Brain microvascular endothelial cell (primary cell): ENCODE measurements at regions not wholly inside any gene's neighbourhood (a gene's known extent, or its start where the extent isn't known, plus 50 kb on each side); places are given as distances from the start of the nearest gene placed in this dataset.

ENCODE experiments used
- DNase-seq: peaks from one replicate; pipeline ENCODE4 v3.0.0-alpha.2; 2020
- H3K27ac ChIP-seq: fragments of 250-450 bp; sonication (Bioruptor Pico); 2 replicates; pipeline ENCODE4 v1.5.1; 2020; ENCODE audit warnings: mild to moderate bottlenecking, moderate library complexity
- H3K27me3 ChIP-seq: fragments of 250-450 bp; sonication (Bioruptor Pico); replicated peaks from 2 replicates; pipeline ENCODE4 v1.5.1; 2020; ENCODE audit warnings: mild to moderate bottlenecking
- H3K36me3 ChIP-seq: fragments of 250-450 bp; sonication (Bioruptor Pico); replicated peaks from 2 replicates; pipeline ENCODE4 v1.5.1; 2020; ENCODE audit warnings: mild to moderate bottlenecking
- H3K4me3 ChIP-seq: 2 replicates; pipeline ENCODE4 v1.5.1; 2011; ENCODE audit warnings: low read depth, mild to moderate bottlenecking, control low read depth, low read length, moderate library complexity
- in situ Hi-C: cut with HindIII; loops from 2 replicates; pipeline ENCODE4 v1.10.0; 2017; ENCODE audit warnings: low sequenced_read_pairs, low pct_ligation_motif_present
- TF ChIP-seq, protein P1 (sequence below): IDR thresholded peaks from 2 replicates; pipeline ENCODE4 v1.5.1; 2011; ENCODE audit warnings: low read depth, mild to moderate bottlenecking, moderate library complexity, low read length, control low read depth, inconsistent platforms; ENCODE audit errors: missing control alignments

DNA sequence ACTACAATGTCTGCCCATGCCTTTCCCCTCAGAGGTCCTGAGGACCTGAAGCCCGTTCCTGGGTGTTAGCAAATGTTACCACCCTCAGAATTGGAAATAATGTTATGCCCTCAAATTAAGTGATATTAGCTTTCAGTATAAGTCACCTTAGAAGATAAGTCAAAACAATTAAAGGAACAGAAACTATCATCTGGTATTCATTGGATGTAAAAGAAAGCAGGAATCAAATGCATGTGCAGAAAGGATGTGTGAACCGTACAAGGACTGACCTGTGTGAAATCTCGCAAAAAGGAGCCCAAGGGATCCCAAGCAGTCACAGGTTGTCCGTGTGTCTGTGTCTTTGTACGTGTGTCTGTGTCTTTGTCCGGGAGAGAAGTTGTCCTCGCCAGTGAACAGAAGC is 51.6 kb upstream of the TAB2 start:
- Histone ChIP-seq H3K36me3 (no peaks in the 10 kb centered on the region), H3K27ac (no peak overlapping the region), H3K4me3 (no peak overlapping the region), H3K27me3 (no peaks in the 10 kb centered on the region)
- DNase-seq: no peak
- in situ Hi-C loops: no loop called here
- TF ChIP-seq, protein P1, sequence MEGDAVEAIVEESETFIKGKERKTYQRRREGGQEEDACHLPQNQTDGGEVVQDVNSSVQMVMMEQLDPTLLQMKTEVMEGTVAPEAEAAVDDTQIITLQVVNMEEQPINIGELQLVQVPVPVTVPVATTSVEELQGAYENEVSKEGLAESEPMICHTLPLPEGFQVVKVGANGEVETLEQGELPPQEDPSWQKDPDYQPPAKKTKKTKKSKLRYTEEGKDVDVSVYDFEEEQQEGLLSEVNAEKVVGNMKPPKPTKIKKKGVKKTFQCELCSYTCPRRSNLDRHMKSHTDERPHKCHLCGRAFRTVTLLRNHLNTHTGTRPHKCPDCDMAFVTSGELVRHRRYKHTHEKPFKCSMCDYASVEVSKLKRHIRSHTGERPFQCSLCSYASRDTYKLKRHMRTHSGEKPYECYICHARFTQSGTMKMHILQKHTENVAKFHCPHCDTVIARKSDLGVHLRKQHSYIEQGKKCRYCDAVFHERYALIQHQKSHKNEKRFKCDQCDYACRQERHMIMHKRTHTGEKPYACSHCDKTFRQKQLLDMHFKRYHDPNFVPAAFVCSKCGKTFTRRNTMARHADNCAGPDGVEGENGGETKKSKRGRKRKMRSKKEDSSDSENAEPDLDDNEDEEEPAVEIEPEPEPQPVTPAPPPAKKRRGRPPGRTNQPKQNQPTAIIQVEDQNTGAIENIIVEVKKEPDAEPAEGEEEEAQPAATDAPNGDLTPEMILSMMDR: no peak

GRCh38 chr6:149266659-149267058 is 50.9 kb upstream of the TAB2 start:
- no peaks in the 10 kb centered on the region for H3K36me3 ChIP-seq
- H3K4me3 ChIP-seq: no peak overlapping the region
- DNase-seq: no peak
- H3K27me3 ChIP-seq: no peaks in the 10 kb centered on the region
- H3K27ac ChIP-seq: no peak overlapping the region
- in situ Hi-C loops: no loop called here
- TF ChIP-seq, protein P1: no peak

GRCh38 chr6:149267072-149267471 is 50.4 kb upstream of the TAB2 start:
- in situ Hi-C loops: no loop called here

DNA sequence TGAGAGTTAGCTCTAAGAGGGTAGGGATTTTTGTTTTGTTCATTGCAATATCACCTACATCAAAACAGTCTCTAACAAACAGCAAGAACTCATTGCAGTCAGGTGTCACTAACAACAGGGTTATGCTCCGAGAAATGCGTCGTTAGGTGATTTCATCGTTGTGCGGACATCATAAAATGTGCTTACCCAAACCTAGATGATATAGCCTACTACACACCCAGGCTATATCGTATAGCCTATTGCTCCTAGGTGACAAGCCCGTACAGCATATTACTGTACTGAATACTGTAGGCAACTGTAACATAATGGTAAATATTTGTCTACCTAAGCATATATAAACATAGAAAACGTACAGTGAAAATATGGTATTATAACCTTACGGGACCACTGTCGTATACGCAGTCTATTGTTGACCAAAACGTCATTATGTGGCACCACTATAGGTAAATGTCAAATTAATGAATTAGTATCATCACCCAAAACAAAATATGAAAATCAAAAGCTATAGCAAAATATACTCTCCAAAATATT is 49.9 kb upstream of the TAB2 start:
- Histone ChIP-seq H3K27ac (no peak overlapping the region), H3K27me3 (no peaks in the 10 kb centered on the region), H3K4me3 (no peak overlapping the region), H3K36me3 (no peaks in the 10 kb centered on the region)
- DNase-seq: no peak
- in situ Hi-C loops: no loop called here
- TF ChIP-seq, protein P1: no peak

More at GRCh38 chr6:149267072-149267471, 50.4 kb upstream of the TAB2 start:
- no peak for DNase-seq
- Histone ChIP-seq H3K27me3 (no peaks in the 10 kb centered on the region), H3K4me3 (no peak overlapping the region), H3K27ac (no peak overlapping the region), H3K36me3 (no peaks in the 10 kb centered on the region)
- TF ChIP-seq, protein P1: no peak
